Stimulated activated memory B cell treated with anti-CD40 and anti-IgM and Interleukin-4, amounts not matched to agents 10 μg/mL and 1 μg/mL and 100 μg/mL, for 72 hours (primary cell): ENCODE measurements at regions not wholly inside any gene's neighbourhood (a gene's known extent, or its start where the extent isn't known, plus 50 kb on each side); places are given as distances from the start of the nearest gene placed in this dataset.

ENCODE experiments used
- ATAC-seq: fragments of 150-1000 bp; cut with Tn5 transposase; 2 replicates; pipeline ENCODE4 v1.10.0; 2021
- H3K27ac Mint-ChIP-seq: one replicate; pipeline ENCODE4 v1.8.0; 2022; ENCODE audit warnings: mild to moderate bottlenecking, mixed read lengths
- H3K27me3 Mint-ChIP-seq: one replicate; pipeline ENCODE4 v1.8.0; 2022; ENCODE audit warnings: mixed read lengths
- H3K36me3 Mint-ChIP-seq: one replicate; pipeline ENCODE4 v1.8.0; 2022; ENCODE audit warnings: mixed read lengths
- H3K4me1 Mint-ChIP-seq: one replicate; pipeline ENCODE4 v1.8.0; 2022; ENCODE audit warnings: mixed read lengths
- H3K4me3 Mint-ChIP-seq: one replicate; pipeline ENCODE4 v1.8.0; 2022; ENCODE audit warnings: mild to moderate bottlenecking, moderate library complexity, mixed read lengths
- H3K9me3 Mint-ChIP-seq: one replicate; pipeline ENCODE4 v1.8.0; 2022; ENCODE audit warnings: mixed read lengths

- H3K27me3 Mint-ChIP-seq, result no peaks in the 10 kb centered on the region
- ATAC-seq, result no peak
- no peaks in the 10 kb centered on the region for H3K36me3 Mint-ChIP-seq
- H3K27ac Mint-ChIP-seq, result no peak overlapping the region
- H3K4me1 Mint-ChIP-seq, result no peaks in the 10 kb centered on the region
- H3K4me3 Mint-ChIP-seq, result no peak overlapping the region
- H3K9me3 Mint-ChIP-seq, result peaks cover 18% of the 10 kb centered on the region
These were observed 55.7 kb upstream of the GPR139 start for GRCh38 chr16:20129375-20129774.
